Naive B cell (primary cell): ENCODE measurements at regions not wholly inside any gene's neighbourhood (a gene's known extent, or its start where the extent isn't known, plus 50 kb on each side); places are given as distances from the start of the nearest gene placed in this dataset.
A peak's percentile ranks its signal among the peaks of the same experiment; 100 is the strongest.

Experiments
- ATAC-seq, 2 donors: fragments of 150-1000 bp; cut with Tn5 transposase; 2 replicates each; pipeline ENCODE4 v1.10.0; 2021; ENCODE audit warnings: low read depth in 2 of 2, mild to moderate bottlenecking in 2 of 2, moderate library complexity in 2 of 2
- DNase-seq: peaks from one replicate; pipeline ENCODE4 v3.0.0; 2022
- H3K27ac Mint-ChIP-seq, 6 donors: one replicate each; pipeline ENCODE4 v1.8.0; 2020 to 2022; ENCODE audit warnings: mild to moderate bottlenecking in 6 of 6, mixed read lengths in 6 of 6, moderate library complexity in 5 of 6, inconsistent platforms in 2 of 6
- H3K27me3 Mint-ChIP-seq, 3 donors: one replicate each; pipeline ENCODE4 v1.8.0; 2021 to 2022; ENCODE audit warnings: mixed read lengths in 3 of 3, mild to moderate bottlenecking in 1 of 3
- H3K36me3 Mint-ChIP-seq, 2 donors: one replicate each; pipeline ENCODE4 v1.8.0; 2020 to 2022; ENCODE audit warnings: mixed read lengths in 2 of 2, inconsistent platforms in 1 of 2, mild to moderate bottlenecking in 1 of 2
- H3K4me1 Mint-ChIP-seq, 3 donors: one replicate each; pipeline ENCODE4 v1.8.0; 2020 to 2022; ENCODE audit warnings: mixed read lengths in 3 of 3, inconsistent platforms in 1 of 3, mild to moderate bottlenecking in 1 of 3, moderate library complexity in 1 of 3
- H3K4me3 Mint-ChIP-seq, 8 donors: one replicate each; pipeline ENCODE4 v1.8.0; 2020 to 2022; ENCODE audit warnings: mild to moderate bottlenecking in 8 of 8, mixed read lengths in 8 of 8, moderate library complexity in 8 of 8, inconsistent platforms in 2 of 8
- H3K9me3 Mint-ChIP-seq, 7 donors: one replicate each; pipeline ENCODE4 v1.8.0; 2020 to 2022; ENCODE audit warnings: mixed read lengths in 7 of 7, mild to moderate bottlenecking in 5 of 7, inconsistent platforms in 2 of 7, moderate library complexity in 1 of 7

DNA sequence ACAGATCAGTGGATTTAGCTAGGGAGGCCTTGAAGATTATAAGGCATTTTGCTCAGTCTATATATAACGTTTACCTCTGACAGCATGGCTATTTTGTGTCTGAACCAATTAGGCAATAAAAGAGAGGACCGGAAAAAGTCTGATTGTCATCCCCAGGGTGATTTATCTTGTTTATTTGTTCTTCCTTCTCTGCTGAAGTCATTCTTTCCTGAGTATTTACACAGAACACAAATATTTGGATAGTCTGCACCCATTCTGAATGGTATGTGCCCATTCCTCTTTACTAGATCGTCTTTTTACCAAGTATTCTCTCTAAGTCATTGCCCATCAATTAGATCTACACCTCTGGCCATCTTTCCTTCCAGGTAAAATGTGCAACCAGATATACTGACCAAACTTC is 1602.9 kb downstream of the KCNT2 start:
- H3K27ac Mint-ChIP-seq: no peak overlapping the region
- DNase-seq (no peak), ATAC-seq (no peak)
- H3K9me3 Mint-ChIP-seq: peaks cover 0 to 2% (median 0%) of the 10 kb centered on the region in 7 donors
- H3K27me3 Mint-ChIP-seq: no peaks in the 10 kb centered on the region
- H3K4me1 Mint-ChIP-seq: no peaks in the 10 kb centered on the region
- no peak overlapping the region for H3K4me3 Mint-ChIP-seq
- no peaks in the 10 kb centered on the region for H3K36me3 Mint-ChIP-seq

DNA sequence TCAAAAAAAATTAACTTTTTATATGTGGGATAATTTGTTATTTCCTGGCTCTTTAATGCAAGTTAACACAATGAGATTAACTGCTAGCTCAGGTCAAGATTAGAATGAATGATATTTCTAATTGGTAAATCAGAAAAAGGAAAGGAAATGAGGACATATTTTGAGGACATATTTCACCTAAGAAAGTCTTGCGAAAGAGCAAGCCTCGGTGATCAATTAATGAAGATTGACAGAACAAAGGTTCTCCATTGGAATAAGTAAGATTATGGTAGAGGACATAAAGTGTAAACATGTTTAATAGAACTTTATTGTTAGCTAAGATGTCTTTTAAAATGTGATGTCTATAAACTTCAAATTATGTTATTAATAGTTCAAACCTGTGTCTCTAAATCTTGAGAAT is 1617.8 kb downstream of the KCNT2 start:
- H3K4me1 Mint-ChIP-seq: no peaks in the 10 kb centered on the region
- no peak overlapping the region for H3K4me3 Mint-ChIP-seq
- H3K36me3 Mint-ChIP-seq: no peaks in the 10 kb centered on the region
- H3K9me3 Mint-ChIP-seq: no peaks in the 10 kb centered on the region
- DNase-seq: no peak
- no peak overlapping the region for H3K27ac Mint-ChIP-seq
- ATAC-seq: no peak
- no peaks in the 10 kb centered on the region for H3K27me3 Mint-ChIP-seq

DNA sequence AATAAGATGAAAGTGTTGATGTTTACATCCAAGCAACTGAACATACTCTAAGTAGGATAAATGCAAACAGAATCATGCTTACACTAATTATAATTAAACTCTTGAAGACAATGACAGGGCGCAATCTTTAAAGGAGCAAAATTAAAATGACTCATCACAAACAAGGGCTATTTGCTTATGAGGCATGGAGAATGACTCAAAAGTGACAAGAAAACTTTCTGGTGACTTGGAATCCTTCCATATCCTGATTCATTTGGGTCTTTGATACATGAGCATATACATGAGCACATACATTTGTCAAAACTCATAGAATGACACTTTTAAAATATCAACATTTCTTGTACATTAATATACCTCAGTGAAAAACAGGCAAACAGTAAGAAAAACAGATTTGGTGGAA is 1632.3 kb downstream of the KCNT2 start:
- no peaks in the 10 kb centered on the region for H3K27me3 Mint-ChIP-seq
- peaks cover 0 to 5% (median 0%) of the 10 kb centered on the region in 7 donors for H3K9me3 Mint-ChIP-seq
- ATAC-seq (no peak), DNase-seq (no peak)
- H3K36me3 Mint-ChIP-seq: no peaks in the 10 kb centered on the region
- H3K4me1 Mint-ChIP-seq: peaks cover 0 to 2% (median 0%) of the 10 kb centered on the region in 3 donors
- peak overlapping the region in 1 of 6 donors; percentile 64 for H3K27ac Mint-ChIP-seq
- no peak overlapping the region for H3K4me3 Mint-ChIP-seq

DNA sequence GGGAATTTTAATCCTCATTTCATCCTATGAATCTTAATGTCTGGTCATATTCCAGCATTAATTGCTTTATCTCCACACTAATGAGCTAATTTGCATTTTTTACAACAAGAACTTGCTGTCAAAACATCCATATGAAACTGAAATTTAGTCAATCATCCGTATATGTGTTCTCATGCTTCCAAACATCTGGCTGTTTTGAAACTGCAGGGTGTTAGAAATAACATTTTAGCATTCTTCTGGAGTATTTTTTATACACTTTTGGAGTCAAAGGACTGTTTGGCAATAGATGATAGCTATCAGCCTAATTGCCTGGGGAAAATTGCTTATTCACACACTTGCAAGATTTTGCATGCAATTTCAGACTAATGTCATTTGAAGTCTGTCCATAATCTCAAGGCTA is 1639.3 kb downstream of the KCNT2 start:
- ATAC-seq: no peak
- Mint-ChIP-seq H3K27ac (no peak overlapping the region), H3K27me3 (no peaks in the 10 kb centered on the region), H3K9me3 (peaks cover 0 to 4% (median 0%) of the 10 kb centered on the region in 7 donors), H3K4me1 (no peaks in the 10 kb centered on the region), H3K4me3 (no peak overlapping the region), H3K36me3 (no peaks in the 10 kb centered on the region)
- no peak for DNase-seq

DNA sequence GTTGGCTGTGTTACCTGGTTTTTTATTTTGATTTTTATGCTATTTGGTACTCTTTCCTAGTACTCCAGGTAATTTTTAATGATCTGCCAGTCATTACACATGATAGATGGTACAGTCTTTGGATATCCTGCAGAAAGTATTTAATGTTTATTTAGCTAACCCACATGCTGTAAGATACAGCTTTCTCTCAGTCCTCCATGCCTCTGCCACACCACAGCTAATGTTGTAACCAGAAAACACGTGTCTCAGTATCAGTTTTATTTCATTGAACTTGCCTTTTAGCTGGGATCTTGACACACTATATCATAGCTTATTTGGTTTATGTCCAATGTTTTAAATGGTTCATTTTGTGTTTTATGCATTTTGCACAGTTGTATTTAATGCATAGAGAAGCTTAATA is 1648.4 kb downstream of the KCNT2 start:
- H3K4me1 Mint-ChIP-seq: no peaks in the 10 kb centered on the region
- H3K27me3 Mint-ChIP-seq: no peaks in the 10 kb centered on the region
- no peak for DNase-seq
- H3K9me3 Mint-ChIP-seq: peaks cover 0 to 2% (median 0%) of the 10 kb centered on the region in 7 donors
- H3K27ac Mint-ChIP-seq: no peak overlapping the region
- no peaks in the 10 kb centered on the region for H3K36me3 Mint-ChIP-seq
- no peak for ATAC-seq
- no peak overlapping the region for H3K4me3 Mint-ChIP-seq

DNA sequence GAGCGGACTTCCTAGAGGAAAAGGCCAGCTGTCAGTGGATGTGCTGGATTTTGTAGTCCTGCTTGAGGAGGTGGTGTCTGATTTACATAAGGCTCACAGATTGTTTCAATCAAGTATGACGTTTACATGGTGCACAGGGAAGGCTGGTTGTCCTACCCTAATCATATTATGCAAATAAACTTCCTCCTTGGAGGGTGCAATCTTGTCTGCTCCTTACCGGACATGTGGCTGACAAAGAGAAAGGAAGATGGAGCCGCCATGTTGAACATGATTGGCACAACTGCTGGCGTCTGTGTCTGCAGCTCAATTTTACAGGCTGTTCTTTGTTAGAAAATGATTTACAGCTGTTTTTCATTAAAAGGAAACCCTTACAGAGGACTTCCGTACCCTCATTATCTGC is 1656.1 kb downstream of the KCNT2 start:
- H3K9me3 Mint-ChIP-seq: peaks cover 0 to 10% (median 4%) of the 10 kb centered on the region in 7 donors
- DNase-seq (no peak), ATAC-seq (no peak)
- H3K27ac Mint-ChIP-seq: peak overlapping the region in 1 of 6 donors; percentile 8
- H3K4me1 Mint-ChIP-seq: peaks cover 0 to 4% (median 0%) of the 10 kb centered on the region in 3 donors
- H3K36me3 Mint-ChIP-seq: no peaks in the 10 kb centered on the region
- H3K4me3 Mint-ChIP-seq: no peak overlapping the region
- H3K27me3 Mint-ChIP-seq: no peaks in the 10 kb centered on the region

DNA sequence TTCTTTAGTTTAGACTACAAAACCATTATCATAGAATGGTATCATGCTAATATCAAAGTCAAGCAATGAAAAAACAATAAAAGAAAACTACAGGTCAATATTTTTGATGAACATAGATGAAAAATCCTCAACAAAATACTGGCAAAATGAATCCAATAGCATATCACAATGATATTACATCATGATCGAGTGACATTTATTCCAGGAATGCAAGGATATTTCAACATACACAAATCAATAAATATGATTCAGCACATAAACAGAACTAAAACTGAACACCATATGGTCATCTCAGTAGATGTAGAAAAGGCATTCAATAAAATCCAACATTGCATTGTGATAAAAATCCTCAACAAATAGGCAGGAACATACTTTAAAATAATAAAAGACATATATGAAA is 1657.7 kb downstream of the KCNT2 start:
- H3K36me3 Mint-ChIP-seq: no peaks in the 10 kb centered on the region
- DNase-seq: no peak
- H3K4me3 Mint-ChIP-seq: no peak overlapping the region
- no peaks in the 10 kb centered on the region for H3K27me3 Mint-ChIP-seq
- H3K4me1 Mint-ChIP-seq: peaks cover 0 to 4% (median 0%) of the 10 kb centered on the region in 3 donors
- no peak for ATAC-seq
- H3K9me3 Mint-ChIP-seq: peaks cover 1 to 10% (median 4%) of the 10 kb centered on the region in 7 donors
- no peak overlapping the region for H3K27ac Mint-ChIP-seq

DNA sequence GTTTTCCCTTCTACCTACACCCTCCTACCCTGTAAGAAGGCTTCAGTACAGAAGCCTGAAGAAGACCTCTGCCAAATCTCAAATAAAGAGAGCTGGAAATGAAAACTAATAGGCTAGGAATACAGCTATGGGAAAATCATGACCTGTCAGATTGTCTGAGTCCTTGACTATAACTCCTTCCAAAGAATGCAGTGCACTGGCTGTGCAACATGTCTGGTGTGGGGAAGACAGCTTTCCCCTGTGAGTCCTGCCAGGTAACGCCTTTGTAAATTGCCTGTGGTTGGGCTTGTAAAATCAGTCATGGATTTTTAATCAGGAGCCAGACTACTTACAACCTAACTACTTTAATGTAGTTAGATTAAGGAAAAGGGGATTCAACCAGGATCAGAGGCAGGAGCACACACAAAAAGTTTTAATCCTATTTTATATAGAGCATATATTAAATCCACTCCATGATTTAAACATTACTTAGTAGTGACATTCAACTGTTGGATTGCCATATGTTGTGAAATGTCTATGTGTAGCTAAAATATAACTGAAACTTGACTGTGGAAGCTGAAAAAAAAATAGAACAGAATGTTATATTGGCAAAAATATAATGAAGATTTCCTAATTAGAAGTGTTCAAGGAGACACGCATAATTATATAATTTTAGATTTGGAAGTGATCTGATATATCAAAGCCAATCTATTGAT is 1667.8 kb downstream of the KCNT2 start:
- no peaks in the 10 kb centered on the region for H3K36me3 Mint-ChIP-seq
- no peak overlapping the region for H3K27ac Mint-ChIP-seq
- H3K27me3 Mint-ChIP-seq: peaks cover 0 to 5% (median 0%) of the 10 kb centered on the region in 3 donors
- ATAC-seq: no peak
- no peaks in the 10 kb centered on the region for H3K4me1 Mint-ChIP-seq
- no peak for DNase-seq
- peak overlapping the region in 1 of 8 donors; percentile 21 for H3K4me3 Mint-ChIP-seq
- H3K9me3 Mint-ChIP-seq: peaks cover 0 to 5% (median 0%) of the 10 kb centered on the region in 7 donors

DNA sequence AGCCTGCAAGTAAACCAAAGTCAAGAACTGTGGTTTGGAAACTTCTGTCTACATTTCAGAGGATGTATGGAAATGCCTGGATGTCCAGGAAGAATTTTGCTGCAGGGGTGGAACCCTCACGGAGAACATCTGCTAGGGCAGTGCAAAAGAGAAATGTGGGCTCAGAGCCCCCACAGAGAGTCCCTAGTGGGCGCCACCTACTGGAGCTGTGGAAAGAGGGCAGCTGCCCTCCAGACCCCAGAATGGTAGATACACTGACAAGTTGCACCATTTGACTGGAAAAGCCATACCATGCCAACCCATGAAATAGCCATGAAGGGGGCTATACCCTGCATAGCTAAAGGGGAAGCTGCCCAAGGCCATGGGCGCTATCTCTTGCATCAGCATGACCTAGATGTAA is 1672.4 kb downstream of the KCNT2 start:
- Mint-ChIP-seq H3K27me3 (peaks cover 0 to 5% (median 0%) of the 10 kb centered on the region in 3 donors), H3K4me3 (no peak overlapping the region)

DNA sequence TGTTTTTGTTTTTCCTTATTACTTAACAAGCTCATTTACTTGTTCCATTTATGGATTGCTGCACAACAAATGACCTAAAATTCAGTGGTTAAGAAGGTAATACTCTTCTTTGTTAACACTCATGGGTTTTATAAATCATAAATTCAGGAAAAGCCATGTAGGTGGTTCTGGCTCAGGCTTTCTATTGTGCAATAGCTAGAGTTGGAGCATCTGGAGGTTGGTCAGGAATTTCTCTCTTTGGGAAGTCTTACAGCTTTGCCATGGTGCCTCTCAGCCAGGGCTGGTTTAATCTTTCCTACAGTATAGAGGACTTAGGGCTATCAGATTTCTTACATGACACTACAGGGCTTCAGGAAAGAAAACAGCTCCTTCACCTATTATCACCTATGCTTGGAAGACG is 1677.1 kb downstream of the KCNT2 start:
- Mint-ChIP-seq H3K4me3 (no peak overlapping the region), H3K27me3 (no peaks in the 10 kb centered on the region), H3K4me1 (no peaks in the 10 kb centered on the region), H3K36me3 (no peaks in the 10 kb centered on the region), H3K27ac (no peak overlapping the region), H3K9me3 (peaks cover 0 to 6% (median 3%) of the 10 kb centered on the region in 7 donors)
- no peak for ATAC-seq
- no peak for DNase-seq

More for the DNA sequence above, 1672.4 kb downstream of the KCNT2 start:
- Mint-ChIP-seq H3K9me3 (peaks cover 0 to 6% (median 3%) of the 10 kb centered on the region in 7 donors), H3K4me1 (no peaks in the 10 kb centered on the region), H3K36me3 (no peaks in the 10 kb centered on the region), H3K27ac (no peak overlapping the region)
- ATAC-seq (no peak), DNase-seq (no peak)

DNA sequence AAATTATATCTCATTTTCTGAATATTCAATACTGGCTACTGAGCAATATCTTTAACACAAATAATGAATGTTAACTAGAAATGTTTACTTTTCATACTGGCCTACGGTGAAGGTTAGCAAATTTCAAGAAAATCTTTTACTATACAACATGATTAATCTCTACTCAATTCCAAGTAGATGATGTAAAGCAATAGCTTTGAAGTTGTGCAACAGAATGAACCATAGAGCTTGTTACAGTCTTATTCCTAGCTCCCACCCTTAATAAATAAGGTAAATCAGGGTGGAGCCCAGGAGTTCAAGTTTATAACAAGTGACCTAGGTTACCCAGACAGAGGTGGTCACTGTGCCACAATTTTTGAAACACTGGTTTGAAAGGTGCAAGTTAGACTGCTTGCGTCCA is 1678.1 kb downstream of the KCNT2 start:
- no peak overlapping the region for H3K27ac Mint-ChIP-seq
- no peaks in the 10 kb centered on the region for H3K27me3 Mint-ChIP-seq
- H3K36me3 Mint-ChIP-seq: no peaks in the 10 kb centered on the region
- no peak for ATAC-seq
- H3K9me3 Mint-ChIP-seq: peaks cover 0 to 6% (median 3%) of the 10 kb centered on the region in 7 donors
- DNase-seq: no peak
- no peak overlapping the region for H3K4me3 Mint-ChIP-seq
- no peaks in the 10 kb centered on the region for H3K4me1 Mint-ChIP-seq

DNA sequence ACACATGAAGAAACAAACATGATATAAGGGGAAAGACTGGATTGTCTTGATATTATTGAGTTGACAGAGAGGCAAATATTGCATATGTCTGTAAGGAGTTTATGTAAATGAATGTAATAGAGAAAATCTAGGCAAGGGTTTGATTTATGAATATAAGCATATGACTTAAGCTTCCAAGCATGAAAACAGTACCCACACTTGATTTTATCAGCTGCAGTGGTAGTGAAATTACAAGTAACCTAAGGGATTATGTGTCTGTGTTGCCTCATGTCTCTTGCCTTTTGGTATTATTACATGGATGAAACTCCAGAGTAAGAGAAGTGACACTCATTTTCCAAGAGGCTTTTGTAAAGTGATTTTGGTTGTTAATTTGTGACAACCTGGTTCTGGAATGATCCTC is 1678.9 kb downstream of the KCNT2 start:
- Mint-ChIP-seq H3K4me1 (no peaks in the 10 kb centered on the region), H3K27me3 (no peaks in the 10 kb centered on the region), H3K4me3 (no peak overlapping the region), H3K9me3 (peaks cover 0 to 3% (median 0%) of the 10 kb centered on the region in 7 donors), H3K36me3 (no peaks in the 10 kb centered on the region), H3K27ac (no peak overlapping the region)
- no peak for ATAC-seq
- no peak for DNase-seq

DNA sequence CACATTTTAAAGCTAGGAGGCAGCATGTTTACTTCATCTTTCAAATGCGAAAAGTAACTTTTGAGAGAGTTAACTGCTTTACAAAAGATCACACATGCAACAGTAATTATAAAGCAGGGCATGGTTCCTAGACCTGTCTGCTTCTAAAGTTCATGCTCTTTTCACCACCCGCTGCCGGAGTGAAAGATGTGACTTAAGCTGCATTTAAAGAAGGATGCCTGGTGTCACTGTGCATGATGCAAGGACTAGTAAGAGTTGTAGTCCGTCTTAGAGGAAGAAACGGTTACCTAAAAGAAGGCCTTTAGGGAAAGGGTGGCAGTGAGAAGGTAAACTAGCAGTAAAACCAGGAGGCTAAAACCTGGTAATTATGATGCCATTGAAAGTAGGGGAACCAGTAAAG is 1689.1 kb downstream of the KCNT2 start:
- no peaks in the 10 kb centered on the region for H3K36me3 Mint-ChIP-seq
- DNase-seq (no peak), ATAC-seq (no peak)
- no peak overlapping the region for H3K27ac Mint-ChIP-seq
- no peak overlapping the region for H3K4me3 Mint-ChIP-seq
- peaks cover 0 to 4% (median 0%) of the 10 kb centered on the region in 7 donors for H3K9me3 Mint-ChIP-seq
- H3K27me3 Mint-ChIP-seq: no peaks in the 10 kb centered on the region
- no peaks in the 10 kb centered on the region for H3K4me1 Mint-ChIP-seq

DNA sequence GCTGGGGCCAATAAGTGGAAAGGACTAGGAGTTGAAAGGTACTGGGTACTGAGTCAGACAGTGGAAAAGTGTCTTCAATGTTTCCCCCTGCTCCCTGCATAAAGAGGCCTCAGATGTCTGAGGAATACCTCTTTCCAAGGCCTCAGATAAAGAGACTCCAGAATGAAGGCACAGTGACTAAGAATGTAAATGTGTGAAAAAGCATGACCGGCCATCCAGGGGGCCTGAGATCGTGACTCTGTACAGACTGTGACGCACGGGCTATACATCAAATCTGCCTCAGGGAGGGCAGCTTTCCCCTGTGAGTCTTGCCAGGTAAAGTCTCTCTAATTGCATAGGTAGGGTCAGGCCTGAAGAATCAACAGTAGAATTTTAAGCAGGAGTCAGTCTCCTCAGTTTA is 1690.5 kb downstream of the KCNT2 start:
- ATAC-seq: no peak
- H3K4me3 Mint-ChIP-seq: no peak overlapping the region
- no peaks in the 10 kb centered on the region for H3K27me3 Mint-ChIP-seq
- no peak overlapping the region for H3K27ac Mint-ChIP-seq
- DNase-seq: no peak
- H3K4me1 Mint-ChIP-seq: no peaks in the 10 kb centered on the region
- peaks cover 0 to 1% (median 0%) of the 10 kb centered on the region in 7 donors for H3K9me3 Mint-ChIP-seq
- H3K36me3 Mint-ChIP-seq: no peaks in the 10 kb centered on the region
